NB4 (cell line): ENCODE measurements at regions not wholly inside any gene's neighbourhood (a gene's known extent, or its start where the extent isn't known, plus 50 kb on each side); places are given as distances from the start of the nearest gene placed in this dataset.
"Not testable (repeated sequence)": the region's sequence is repeated elsewhere in the genome, so short reads cannot be mapped to it uniquely, and the experiment has no call there.

Experiments used
- MYC ChIP-seq: IDR thresholded peaks from 2 replicates; pipeline ENCODE4 v1.6.1; 2011; ENCODE audit warnings: low read depth, low read length
- POLR2A ChIP-seq: IDR thresholded peaks from 2 replicates; pipeline ENCODE4 v1.6.1; 2011; ENCODE audit warnings: mild to moderate bottlenecking; ENCODE audit not compliant: insufficient read length; ENCODE audit errors: extremely low read depth
- TF ChIP-seq, protein P1 (sequence below): IDR thresholded peaks from one replicate; pipeline ENCODE4 v1.5.1; 2012; ENCODE audit warnings: low read depth, low read length
- TF ChIP-seq, protein P2 (sequence below): IDR thresholded peaks from 2 replicates; pipeline ENCODE4 v1.6.1; 2011; ENCODE audit warnings: low read depth, low read length

DNA sequence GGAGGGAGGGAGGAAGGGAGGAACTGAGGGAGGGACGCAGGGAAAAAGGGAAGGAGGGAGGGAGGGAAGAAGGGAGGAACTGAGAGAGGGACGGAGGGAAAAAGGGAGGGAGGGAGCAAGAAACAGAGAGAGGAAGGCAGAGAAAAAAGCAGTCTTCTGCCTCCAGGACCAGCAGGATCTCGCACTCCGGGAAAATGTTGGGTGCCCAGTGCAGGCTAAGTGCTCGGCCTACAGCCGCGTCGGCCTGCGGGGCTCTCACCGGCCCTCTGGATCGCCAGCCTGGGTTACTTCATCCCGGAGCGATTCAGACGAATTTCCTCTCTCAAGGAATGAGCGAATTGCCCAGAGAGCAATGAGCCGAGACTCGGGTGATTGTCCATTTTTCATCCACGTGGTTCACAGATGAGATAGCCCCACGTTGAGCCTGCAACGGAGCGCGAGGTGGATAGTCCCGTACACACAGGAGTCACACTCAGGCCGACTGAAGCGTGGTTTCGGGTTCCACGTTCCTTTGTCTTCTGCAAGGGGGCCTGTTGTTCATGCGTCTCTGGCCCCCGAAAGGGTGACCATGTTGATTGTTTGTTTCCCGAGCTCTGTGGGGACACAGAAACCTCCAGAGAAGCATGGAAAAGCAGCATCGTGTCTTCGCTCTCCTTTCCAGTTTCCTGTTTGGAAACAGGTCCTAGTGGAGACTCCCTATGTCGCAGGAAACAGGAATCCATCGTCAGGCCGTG, 1937.1 kb upstream of the DEFB115 start:
- TF ChIP-seq, protein P1, sequence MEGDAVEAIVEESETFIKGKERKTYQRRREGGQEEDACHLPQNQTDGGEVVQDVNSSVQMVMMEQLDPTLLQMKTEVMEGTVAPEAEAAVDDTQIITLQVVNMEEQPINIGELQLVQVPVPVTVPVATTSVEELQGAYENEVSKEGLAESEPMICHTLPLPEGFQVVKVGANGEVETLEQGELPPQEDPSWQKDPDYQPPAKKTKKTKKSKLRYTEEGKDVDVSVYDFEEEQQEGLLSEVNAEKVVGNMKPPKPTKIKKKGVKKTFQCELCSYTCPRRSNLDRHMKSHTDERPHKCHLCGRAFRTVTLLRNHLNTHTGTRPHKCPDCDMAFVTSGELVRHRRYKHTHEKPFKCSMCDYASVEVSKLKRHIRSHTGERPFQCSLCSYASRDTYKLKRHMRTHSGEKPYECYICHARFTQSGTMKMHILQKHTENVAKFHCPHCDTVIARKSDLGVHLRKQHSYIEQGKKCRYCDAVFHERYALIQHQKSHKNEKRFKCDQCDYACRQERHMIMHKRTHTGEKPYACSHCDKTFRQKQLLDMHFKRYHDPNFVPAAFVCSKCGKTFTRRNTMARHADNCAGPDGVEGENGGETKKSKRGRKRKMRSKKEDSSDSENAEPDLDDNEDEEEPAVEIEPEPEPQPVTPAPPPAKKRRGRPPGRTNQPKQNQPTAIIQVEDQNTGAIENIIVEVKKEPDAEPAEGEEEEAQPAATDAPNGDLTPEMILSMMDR: not testable (repeated sequence)
- TF ChIP-seq, protein P2, sequence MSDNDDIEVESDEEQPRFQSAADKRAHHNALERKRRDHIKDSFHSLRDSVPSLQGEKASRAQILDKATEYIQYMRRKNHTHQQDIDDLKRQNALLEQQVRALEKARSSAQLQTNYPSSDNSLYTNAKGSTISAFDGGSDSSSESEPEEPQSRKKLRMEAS: not testable (repeated sequence)
- TF ChIP-seq POLR2A, MYC: not testable (repeated sequence)
